Left ventricle myocardium inferior (tissue), 1 donor: ENCODE measurements at regions not wholly inside any gene's neighbourhood (a gene's known extent, or its start where the extent isn't known, plus 50 kb on each side); places are given as distances from the start of the nearest gene placed in this dataset.

Source experiments
- DNase-seq: peaks from one replicate; pipeline ENCODE4 v3.0.0-alpha.2; 2020
- H3K27ac ChIP-seq: fragments of 200-600 bp; replicated peaks from 2 replicates; pipeline ENCODE4 v1.8.0; 2021
- H3K27me3 ChIP-seq: fragments of 200-600 bp; 2 replicates; pipeline ENCODE4 v1.8.0; 2021; ENCODE audit warnings: low read depth
- H3K36me3 ChIP-seq: fragments of 200-600 bp; 2 replicates; pipeline ENCODE4 v1.8.0; 2021
- H3K4me1 ChIP-seq: fragments of 200-600 bp; 2 replicates; pipeline ENCODE4 v1.8.0; 2021
- H3K4me3 ChIP-seq: fragments of 200-600 bp; 2 replicates; pipeline ENCODE4 v1.8.0; 2021; ENCODE audit warnings: mild to moderate bottlenecking, moderate library complexity
- H3K9me3 ChIP-seq: fragments of 200-600 bp; replicated peaks from 2 replicates; pipeline ENCODE4 v1.8.0; 2021
- CTCF ChIP-seq: fragments of 200-600 bp; IDR thresholded peaks from 2 replicates; pipeline ENCODE4 v1.8.0; 2021; ENCODE audit warnings: antibody characterized with exemption, mild to moderate bottlenecking, borderline replicate concordance
- intact Hi-C: fragments of 100-400 bp; cut with micrococcal nuclease; formaldehyde crosslinking; loops from one replicate; pipeline ENCODE4 v1.11.0; 2022
- donor health status: DM: no; HTN: yes; CAD: no; lungs with severe emphysema.

- intact Hi-C loops, result no loop called here
- DNase-seq, result no peak
- peak overlapping the region; percentile 54 for H3K27ac ChIP-seq
- no peak overlapping the region for H3K4me3 ChIP-seq
- no peaks in the 10 kb centered on the region for H3K36me3 ChIP-seq
- TF ChIP-seq CTCF, result no peak
- peaks cover 10% of the 10 kb centered on the region for H3K4me1 ChIP-seq
- peaks cover 19% of the 10 kb centered on the region for H3K27me3 ChIP-seq
- H3K9me3 ChIP-seq, result peaks cover 29% of the 10 kb centered on the region
Observed at GRCh38 chr15:69931156-69931555, 166.6 kb downstream of the TLE3 start.

GRCh38 chr15:69934607-69935006 lies 163.1 kb downstream of the TLE3 start:
- H3K4me1 ChIP-seq, result peaks cover 10% of the 10 kb centered on the region
- H3K9me3 ChIP-seq, result peaks cover 29% of the 10 kb centered on the region
- H3K36me3 ChIP-seq, result no peaks in the 10 kb centered on the region
- H3K27ac ChIP-seq, result no peak overlapping the region
- no peak for DNase-seq
- peaks cover 19% of the 10 kb centered on the region for H3K27me3 ChIP-seq
- intact Hi-C loops, result no loop called here
- TF ChIP-seq CTCF, result no peak
- H3K4me3 ChIP-seq, result no peak overlapping the region

DNA sequence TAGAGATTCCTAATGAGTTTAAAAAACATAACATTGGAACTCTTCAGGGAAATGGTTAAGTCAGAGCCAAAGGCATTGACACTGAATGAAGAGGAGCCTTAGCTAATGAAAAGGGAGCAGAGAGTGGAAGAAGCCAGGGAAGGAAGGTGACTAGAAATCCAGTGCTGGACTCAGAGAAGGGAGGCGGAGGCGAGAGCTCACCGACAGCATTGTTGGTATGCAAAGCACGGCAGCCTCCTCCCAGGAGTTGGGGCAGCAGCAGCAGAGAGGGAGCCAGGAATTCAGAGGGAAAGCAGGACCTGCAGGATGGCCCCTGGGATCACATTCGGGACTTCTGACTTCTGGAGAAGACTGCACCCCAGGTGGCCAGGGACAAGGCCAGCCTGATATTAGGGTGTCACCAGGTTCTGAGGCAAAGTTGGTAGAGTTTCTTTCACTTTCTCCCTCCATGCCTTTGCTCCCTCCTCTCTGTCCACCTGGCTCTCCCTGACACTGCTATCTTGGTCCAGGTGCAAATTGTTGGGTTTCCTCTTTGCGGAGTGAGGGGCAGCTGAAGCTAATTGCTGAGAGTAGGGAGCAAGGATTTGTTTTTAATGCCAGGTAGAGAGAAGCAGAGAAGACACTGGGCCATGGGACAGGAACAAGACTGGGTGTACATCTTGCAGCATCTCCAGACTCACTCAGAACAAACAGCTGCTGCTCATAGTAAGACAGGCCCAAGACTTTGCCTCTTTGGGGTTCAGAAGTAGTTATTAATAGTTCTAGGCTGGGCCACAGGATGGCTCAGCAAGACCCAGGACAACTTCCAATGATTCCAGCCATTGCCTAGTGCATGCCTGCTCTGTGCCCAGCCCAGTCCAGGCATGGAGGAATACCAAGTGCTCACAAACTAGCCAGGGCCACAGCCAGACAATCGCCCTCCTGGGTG lies 157.9 kb downstream of the TLE3 start:
- Histone ChIP-seq H3K27ac (no peak overlapping the region), H3K27me3 (peaks cover 17% of the 10 kb centered on the region), H3K4me3 (no peak overlapping the region), H3K36me3 (no peaks in the 10 kb centered on the region), H3K4me1 (peaks cover 4% of the 10 kb centered on the region), H3K9me3 (peaks cover 19% of the 10 kb centered on the region)
- intact Hi-C loops, result no loop called here
- TF ChIP-seq CTCF, result no peak
- no peak for DNase-seq

GRCh38 chr15:69940441-69941300 lies 157.0 kb downstream of the TLE3 start:
- Histone ChIP-seq H3K27me3 (peaks cover 13% of the 10 kb centered on the region), H3K36me3 (no peaks in the 10 kb centered on the region), H3K9me3 (peaks cover 10% of the 10 kb centered on the region), H3K27ac (no peak overlapping the region), H3K4me3 (no peak overlapping the region), H3K4me1 (peaks cover 4% of the 10 kb centered on the region)
- no peak for TF ChIP-seq CTCF
- intact Hi-C loops, result no loop called here
- no peak for DNase-seq

DNA sequence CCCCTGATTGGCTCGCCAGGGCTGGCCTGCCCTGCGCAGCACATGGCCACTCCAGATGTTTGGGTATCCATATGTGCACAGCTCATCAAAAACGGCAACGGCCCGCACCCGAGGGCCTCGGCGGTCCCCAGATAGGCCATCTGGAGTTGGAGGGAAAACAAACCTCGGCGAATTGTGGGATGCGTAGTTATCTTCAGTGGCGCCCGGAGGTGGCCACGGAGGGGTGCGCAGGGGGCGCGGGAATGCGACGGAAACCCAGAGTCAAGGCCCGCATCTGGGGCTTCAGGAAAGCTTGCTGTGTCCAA lies 156.5 kb downstream of the TLE3 start:
- Histone ChIP-seq H3K36me3 (no peaks in the 10 kb centered on the region), H3K4me1 (peaks cover 4% of the 10 kb centered on the region), H3K9me3 (peaks cover 4% of the 10 kb centered on the region), H3K4me3 (no peak overlapping the region), H3K27ac (no peak overlapping the region), H3K27me3 (peaks cover 13% of the 10 kb centered on the region)
- TF ChIP-seq CTCF, result no peak
- DNase-seq, result no peak
- intact Hi-C loops, result no loop called here
